NCI-H2107 (cell line): ENCODE measurements at regions not wholly inside any gene's neighbourhood (a gene's known extent, or its start where the extent isn't known, plus 50 kb on each side); places are given as distances from the start of the nearest gene placed in this dataset.
"Not testable (repeated sequence)": the region's sequence is repeated elsewhere in the genome, so short reads cannot be mapped to it uniquely, and the experiment has no call there.

ENCODE experiments used
- DNase-seq: peaks from one replicate; lab custom pipeline; 2025; lab: John Stamatoyannopoulos, UW

- DNase-seq = no peak
These were observed 882.7 kb upstream of the PCDH10 start for GRCh38 chr4:132266374-132266773.

- no peak for DNase-seq
These were observed 881.8 kb upstream of the PCDH10 start for GRCh38 chr4:132267321-132267720.

GRCh38 chr4:132269303-132269990, 879.6 kb upstream of the PCDH10 start:
- no peak for DNase-seq

- DNase-seq = no peak
These were observed 873.4 kb upstream of the PCDH10 start for GRCh38 chr4:132275583-132276121.

GRCh38 chr4:132276185-132276584, 872.9 kb upstream of the PCDH10 start:
- no peak for DNase-seq

- DNase-seq = no peak
These were observed 872.1 kb upstream of the PCDH10 start for GRCh38 chr4:132276989-132277388.

GRCh38 chr4:132281733-132282132, 867.4 kb upstream of the PCDH10 start:
- DNase-seq = no peak

GRCh38 chr4:132284910-132285426, 864.1 kb upstream of the PCDH10 start:
- DNase-seq = no peak

GRCh38 chr4:132297346-132297745, 851.7 kb upstream of the PCDH10 start:
- DNase-seq = no peak

GRCh38 chr4:132299841-132300240, 849.3 kb upstream of the PCDH10 start:
- no peak for DNase-seq

- DNase-seq = no peak
These were observed 836.6 kb upstream of the PCDH10 start for GRCh38 chr4:132312521-132312920.

GRCh38 chr4:132313852-132314251, 835.2 kb upstream of the PCDH10 start:
- no peak for DNase-seq

GRCh38 chr4:132316738-132317137, 832.4 kb upstream of the PCDH10 start:
- no peak for DNase-seq

- no peak for DNase-seq
These were observed 831.2 kb upstream of the PCDH10 start for GRCh38 chr4:132317923-132318322.

- DNase-seq = no peak
These were observed 820.3 kb upstream of the PCDH10 start for GRCh38 chr4:132328761-132329160.

GRCh38 chr4:132330994-132331393, 818.1 kb upstream of the PCDH10 start:
- DNase-seq = no peak

GRCh38 chr4:132332932-132333723, 816.0 kb upstream of the PCDH10 start:
- no peak for DNase-seq

- no peak for DNase-seq
These were observed 815.4 kb upstream of the PCDH10 start for GRCh38 chr4:132333724-132334047.

- DNase-seq = no peak
These were observed 815.0 kb upstream of the PCDH10 start for GRCh38 chr4:132334081-132334480.

- no peak for DNase-seq
These were observed 803.9 kb upstream of the PCDH10 start for GRCh38 chr4:132344924-132345828.

- no peak for DNase-seq
These were observed 803.1 kb upstream of the PCDH10 start for GRCh38 chr4:132346016-132346415.

- DNase-seq = not testable (repeated sequence)
These were observed 797.5 kb upstream of the PCDH10 start for GRCh38 chr4:132351606-132352005.
